IMR-90 (cell line): ENCODE measurements at regions not wholly inside any gene's neighbourhood (a gene's known extent, or its start where the extent isn't known, plus 50 kb on each side); places are given as distances from the start of the nearest gene placed in this dataset.

Experiments used
- ATAC-seq: fragments of 200-7000 bp; cut with Tn5 transposase; 2 replicates; pipeline ENCODE4 v1.9.1; 2020; ENCODE audit warnings: low read depth, mild to moderate bottlenecking, moderate library complexity
- BruUV-seq: library from RNA; stranded (reverse); fragments of 400-500 nt; replicated peaks from 2 replicates; lab custom pipeline; 2021; lab: Mats Ljungman, UMichigan
- CTCF ChIA-PET: fragments of 300-600 bp; formaldehyde crosslinking; extraction: SDS; loops from one replicate; lab custom pipeline; 2021; ENCODE audit warnings: antibody characterized with exemption; lab: Yijun Ruan, JAX
- POLR2A ChIA-PET: fragments of 300-600 bp; sonication (Branson Sonifier 250); formaldehyde crosslinking; loops from one replicate; lab custom pipeline; 2022; ENCODE audit warnings: antibody characterized with exemption; ENCODE audit not compliant: unreplicated experiment; lab: Charles Lee
- DNase-seq: peaks from one replicate; pipeline ENCODE4 v3.0.0; 2013
- H2AFZ ChIP-seq: replicated peaks from 2 replicates; pipeline ENCODE3; 2013; ENCODE audit warnings: low read length, mild to moderate bottlenecking; ENCODE audit not compliant: poor library complexity
- H2AK5ac ChIP-seq: 2 replicates; pipeline ENCODE4 v1.6.1; 2013; ENCODE audit warnings: low read depth, low read length, inconsistent platforms
- H2AK9ac ChIP-seq: replicated peaks from 2 replicates; pipeline ENCODE3; 2013; ENCODE audit warnings: mild to moderate bottlenecking, low read depth, low read length, moderate library complexity; ENCODE audit not compliant: poor library complexity
- H2BK120ac ChIP-seq: 2 replicates; pipeline ENCODE4 v1.6.1; 2013; ENCODE audit warnings: low read depth, low read length, inconsistent platforms
- H2BK15ac ChIP-seq: 3 replicates; pipeline ENCODE4 v1.6.1; 2013; ENCODE audit warnings: low read depth, low read length, inconsistent platforms
- H2BK20ac ChIP-seq: 2 replicates; pipeline ENCODE4 v1.6.1; 2013; ENCODE audit warnings: low read depth, mild to moderate bottlenecking, inconsistent platforms, low read length, moderate library complexity
- H2BK5ac ChIP-seq: 2 replicates; pipeline ENCODE4 v1.6.1; 2013; ENCODE audit warnings: mild to moderate bottlenecking, low read depth, low read length, inconsistent platforms; ENCODE audit not compliant: poor library complexity, severe bottlenecking
- H3K14ac ChIP-seq: replicated peaks from 2 replicates; pipeline ENCODE4 v1.6.1; 2013; ENCODE audit warnings: low read depth, low read length, inconsistent platforms
- H3K18ac ChIP-seq: 2 replicates; pipeline ENCODE4 v1.6.1; 2013; ENCODE audit warnings: low read depth, low read length, control low read depth
- H3K23ac ChIP-seq: 2 replicates; pipeline ENCODE4 v1.6.1; 2013; ENCODE audit warnings: low read depth, low read length, inconsistent platforms
- H3K27ac ChIP-seq: 2 replicates; pipeline ENCODE4 v1.5.1; 2013; ENCODE audit warnings: mild to moderate bottlenecking, control low read depth, low read length; ENCODE audit not compliant: insufficient read depth
- H3K27me3 ChIP-seq: 2 replicates; pipeline ENCODE4 v1.6.1; 2013; ENCODE audit warnings: low read length; ENCODE audit not compliant: control insufficient read depth, insufficient read depth
- H3K36me3 ChIP-seq: 2 replicates; pipeline ENCODE4 v1.6.1; 2013; ENCODE audit warnings: low read length, mixed read lengths; ENCODE audit not compliant: control insufficient read depth, insufficient read depth
- H3K4ac ChIP-seq: 2 replicates; pipeline ENCODE4 v1.6.1; 2013; ENCODE audit warnings: low read depth, low read length, inconsistent platforms
- H3K4me1 ChIP-seq: 2 replicates; pipeline ENCODE4 v1.6.1; 2013; ENCODE audit warnings: low read length, mixed read lengths; ENCODE audit not compliant: control insufficient read depth, insufficient read depth
- H3K4me2 ChIP-seq: 2 replicates; pipeline ENCODE4 v1.6.1; 2013; ENCODE audit warnings: low read depth, mild to moderate bottlenecking, control low read depth, low read length, moderate library complexity
- H3K4me3 ChIP-seq: 2 replicates; pipeline ENCODE4 v1.5.1; 2013; ENCODE audit warnings: low read depth, mild to moderate bottlenecking, control low read depth, low read length, moderate library complexity; ENCODE audit not compliant: insufficient read depth
- H3K56ac ChIP-seq: 2 replicates; pipeline ENCODE4 v1.6.1; 2013; ENCODE audit warnings: low read length, inconsistent platforms; ENCODE audit not compliant: insufficient read depth; ENCODE audit errors: extremely low read depth
- H3K79me1 ChIP-seq, 2 experiments: 2 replicates each; pipeline ENCODE4 v1.6.1; 2013; ENCODE audit warnings: low read length in 2 of 2, inconsistent platforms in 1 of 2, low read depth in 1 of 2
- H3K9ac ChIP-seq: 2 replicates; pipeline ENCODE4 v1.6.1; 2013; ENCODE audit warnings: low read depth, low read length, control low read depth
- H3K9me1 ChIP-seq: 2 replicates; pipeline ENCODE4 v1.6.1; 2013; ENCODE audit warnings: low read length, inconsistent platforms; ENCODE audit not compliant: insufficient read depth
- H3K9me3 ChIP-seq: 2 replicates; pipeline ENCODE4 v1.6.1; 2013; ENCODE audit warnings: low read length; ENCODE audit not compliant: control insufficient read depth, insufficient read depth
- H4K20me1 ChIP-seq: 2 replicates; pipeline ENCODE4 v1.6.1; 2013; ENCODE audit warnings: low read length, inconsistent platforms; ENCODE audit not compliant: insufficient read depth
- H4K5ac ChIP-seq: 2 replicates; pipeline ENCODE4 v1.6.1; 2013; ENCODE audit warnings: mild to moderate bottlenecking, low read depth, low read length, control low read depth
- H4K8ac ChIP-seq, 2 experiments: 2 replicates each; pipeline ENCODE4 v1.6.1; 2013; ENCODE audit warnings: low read depth in 2 of 2, low read length in 2 of 2, control low read depth in 1 of 2, inconsistent platforms in 1 of 2
- H4K91ac ChIP-seq: 2 replicates; pipeline ENCODE4 v1.6.1; 2013; ENCODE audit warnings: low read depth, low read length, inconsistent platforms; ENCODE audit not compliant: insufficient read depth
- CTCF ChIP-seq: conservative IDR thresholded peaks from 2 replicates; pipeline ENCODE4 v1.5.1; 2012; ENCODE audit warnings: mild to moderate bottlenecking, low read depth, low read length, improper control_type of control experiment
- ELK1 ChIP-seq: fragments of 150-350 bp; IDR thresholded peaks from 2 replicates; pipeline ENCODE4 v1.6.1; 2016; ENCODE audit warnings: low read depth, mild to moderate bottlenecking, low read length, moderate library complexity, borderline replicate concordance
- MAFK ChIP-seq: IDR thresholded peaks from 2 replicates; pipeline ENCODE4 v1.6.1; 2012; ENCODE audit warnings: low read depth, low read length, improper control_type of control experiment
- MAZ ChIP-seq: IDR thresholded peaks from 2 replicates; pipeline ENCODE4 v1.6.1; 2012; ENCODE audit warnings: low read depth, mild to moderate bottlenecking, low read length, improper control_type of control experiment, moderate library complexity, borderline replicate concordance
- MXI1 ChIP-seq: IDR thresholded peaks from 2 replicates; pipeline ENCODE4 v1.6.1; 2012; ENCODE audit warnings: low read depth, mild to moderate bottlenecking, low read length, moderate library complexity, borderline replicate concordance
- POLR2A ChIP-seq: IDR thresholded peaks from 2 replicates; pipeline ENCODE4 v1.6.1; 2012; ENCODE audit warnings: mild to moderate bottlenecking, low read depth, low read length
- RAD21 ChIP-seq: IDR thresholded peaks from 2 replicates; pipeline ENCODE4 v1.6.1; 2012; ENCODE audit warnings: low read length, improper control_type of control experiment
- RFX5 ChIP-seq: IDR thresholded peaks from 2 replicates; pipeline ENCODE4 v1.8.0; 2012; ENCODE audit warnings: low read depth, mild to moderate bottlenecking, low read length, moderate library complexity
- SMC3 ChIP-seq: fragments of 150-350 bp; IDR thresholded peaks from 2 replicates; pipeline ENCODE4 v1.6.1; 2016; ENCODE audit warnings: low read depth, mild to moderate bottlenecking, antibody characterized with exemption, low read length, moderate library complexity
- USF2 ChIP-seq: fragments of 150-350 bp; IDR thresholded peaks from 2 replicates; pipeline ENCODE4 v1.6.1; 2017; ENCODE audit warnings: mild to moderate bottlenecking, antibody characterized with exemption, low read length, low read depth
- WGBS, 2 experiments: methylation state at CpG; one replicate each; pipeline versions ENCODE4 v1.1.5 to v1.1.7; 2013; ENCODE audit warnings: missing lambda C conversion rate in 2 of 2; ENCODE audit not compliant: insufficient read length in 1 of 2; ENCODE audit errors: extremely low coverage in 2 of 2; 5-methylcytosine and 5-hydroxymethylcytosine counted together
- dilution Hi-C: fragments of 300-500 bp; cut with HindIII; formaldehyde crosslinking; loops from one replicate; pipeline ENCODE4 v1.14.3; 2018; ENCODE audit warnings: low sequenced_read_pairs; ENCODE audit not compliant: unreplicated experiment
- in situ Hi-C: fragments of 300-500 bp; cut with MboI; formaldehyde crosslinking; loops from 3 replicates; pipeline ENCODE4 v1.14.3; 2019; ENCODE audit warnings: low sequenced_read_pairs, inconsistent platforms, mixed read lengths
- intact Hi-C: fragments of 100-400 bp; cut with micrococcal nuclease; formaldehyde crosslinking; loops from 2 replicates; pipeline ENCODE4 v1.10.0; 2022

- no peaks in the 10 kb centered on the region for H3K4me1 ChIP-seq
- H3K9me3 ChIP-seq = peaks cover 10% of the 10 kb centered on the region; the same call in 1 of the 2 replicates
- H2BK20ac ChIP-seq = no peak overlapping the region
- ATAC-seq (no peak), DNase-seq (no peak)
- H3K18ac ChIP-seq = no peak overlapping the region
- no peak overlapping the region for H4K8ac ChIP-seq
- in situ Hi-C loops (no loop called here), dilution Hi-C loops (no loop called here), intact Hi-C loops (no loop called here)
- H3K56ac ChIP-seq = no peak overlapping the region
- TF ChIP-seq CTCF (no peak), USF2 (no peak), MAZ (no peak), POLR2A (no peak), SMC3 (no peak), MXI1 (no peak), MAFK (no peak), ELK1 (no peak), RAD21 (no peak), RFX5 (no peak)
- no peak overlapping the region for H3K27ac ChIP-seq
- POLR2A ChIA-PET = no interaction called here
- no peak overlapping the region for H2AK5ac ChIP-seq
- H2AK9ac ChIP-seq = no peak overlapping the region
- H3K9me1 ChIP-seq = no peaks in the 10 kb centered on the region
- CTCF ChIA-PET = no interaction called here
- no peak overlapping the region for H2BK5ac ChIP-seq
- no peaks in the 10 kb centered on the region for H3K27me3 ChIP-seq
- H2BK15ac ChIP-seq = no peak overlapping the region
- no peaks in the 10 kb centered on the region for H3K36me3 ChIP-seq
- H4K91ac ChIP-seq = no peak overlapping the region
- H3K4me2 ChIP-seq = no peak overlapping the region
- H3K4ac ChIP-seq = no peak overlapping the region
- no peak overlapping the region for H3K9ac ChIP-seq
- H3K23ac ChIP-seq = no peak overlapping the region
- no peak overlapping the region for H4K5ac ChIP-seq
- BruUV-seq = no TSS peak
- no peak overlapping the region for H2BK120ac ChIP-seq
- no peaks in the 10 kb centered on the region for H3K79me1 ChIP-seq
- H2AFZ ChIP-seq = no peak overlapping the region
- H3K14ac ChIP-seq = no peak overlapping the region
- no peaks in the 10 kb centered on the region for H4K20me1 ChIP-seq
- WGBS, 2 experiments = 58% methylated on average over 5 of the region's 13 CpGs; no CpG with 5 or more reads in 1 of the 2 experiments
- H3K4me3 ChIP-seq = no peak overlapping the region
These were observed 653.9 kb upstream of the AADAT start for GRCh38 chr4:170743633-170744032.
